ENCODE measurements at regions not wholly inside any gene's neighbourhood (a gene's known extent, or its start where the extent isn't known, plus 50 kb on each side); places are given as distances from the start of the nearest gene placed in this dataset.

DNA sequence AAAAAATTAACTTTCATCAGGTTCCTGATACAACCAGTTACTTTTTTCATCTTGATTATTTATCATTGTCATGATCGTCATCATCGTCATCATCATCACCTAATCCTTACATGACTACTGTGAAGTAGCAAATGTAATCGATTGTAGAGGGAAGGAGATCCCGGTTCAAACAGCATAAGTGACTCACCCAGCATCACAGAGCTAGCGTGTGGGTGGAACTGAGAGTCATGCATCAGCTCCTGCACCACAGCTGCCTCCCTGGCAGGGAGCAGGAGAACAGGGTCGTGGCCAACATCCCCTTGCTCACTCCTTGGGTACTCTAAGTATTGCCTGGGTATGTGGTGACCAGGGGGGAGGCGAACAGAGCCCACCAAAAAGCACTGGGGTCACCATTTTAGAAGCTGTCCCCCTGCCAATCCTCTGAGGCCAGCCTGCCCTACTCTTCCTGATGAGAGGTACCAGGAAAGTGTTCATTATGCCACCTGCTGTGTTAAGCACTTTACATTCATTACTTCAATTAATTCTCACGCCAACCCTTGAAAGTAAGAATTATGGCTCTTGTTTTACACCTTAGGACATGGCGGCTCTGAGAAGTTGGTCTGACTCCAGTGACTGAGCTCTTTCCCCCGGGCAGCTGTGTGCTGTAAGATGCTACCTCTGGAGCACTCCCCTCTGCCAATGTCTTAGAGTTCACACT is 425.2 kb downstream of the CD83 start:
- Histone ChIP-seq H3K9ac (ENCODE audit: extremely low read depth, insufficient read length, low read length) (no peak overlapping the region), H3K4me2 (ENCODE audit: insufficient read depth, insufficient read length, low read length) (no peak overlapping the region), H3K14ac (ENCODE audit: insufficient read depth, low read length) (no peak overlapping the region), H3K79me2 (ENCODE audit: insufficient read depth, low read length) (no peaks in the 10 kb centered on the region), H4K5ac (ENCODE audit: insufficient read length, low read depth, low read length) (no peak overlapping the region), H2AFZ (ENCODE audit: low read length) (no peak overlapping the region), H4K8ac (replicated peaks; ENCODE audit: insufficient read length, low read depth, low read length) (no peak overlapping the region), H3K18ac (ENCODE audit: insufficient read length, low read depth, low read length) (no peak overlapping the region), H3K4ac (ENCODE audit: low read depth, low read length) (no peak overlapping the region), H3K27me3 (ENCODE audit: insufficient read depth, low read length) (no peaks in the 10 kb centered on the region), H2BK5ac (ENCODE audit: insufficient read length, low read length) (no peak overlapping the region), H2AK5ac (ENCODE audit: insufficient read length, low read length) (no peak overlapping the region), H4K91ac (ENCODE audit: insufficient read length, low read depth, low read length) (no peak overlapping the region), H3K9me3 (ENCODE audit: control insufficient read depth, low read depth, low read length) (no peaks in the 10 kb centered on the region), H2BK20ac (ENCODE audit: low read depth, low read length, poor library complexity, severe bottlenecking) (no peak overlapping the region), H3K56ac (ENCODE audit: insufficient read length, low read depth, low read length) (no peak overlapping the region), H2BK120ac (ENCODE audit: low read depth, low read length, poor library complexity, severe bottlenecking) (no peak overlapping the region), H3K27ac (ENCODE audit: insufficient read length, low read depth, low read length) (no peak overlapping the region), H3K4me1 (ENCODE audit: insufficient read depth, low read length) (no peaks in the 10 kb centered on the region), H3K23me2 (ENCODE audit: insufficient read length, low read depth, low read length, poor library complexity, severe bottlenecking) (no peaks in the 10 kb centered on the region), H2BK15ac (ENCODE audit: low read depth, low read length) (no peak overlapping the region), H4K20me1 (ENCODE audit: control insufficient read depth, insufficient read depth, insufficient read length) (no peaks in the 10 kb centered on the region), H3K23ac (ENCODE audit: insufficient read length, low read depth, low read length) (no peak overlapping the region), H3T11ph (ENCODE audit: low read length) (no peak overlapping the region), H2BK12ac (ENCODE audit: insufficient read length, low read depth, low read length) (no peak overlapping the region), H3K79me1 (ENCODE audit: insufficient read depth, low read depth, low read length, poor library complexity, severe bottlenecking) (no peaks in the 10 kb centered on the region)
- Mint-ChIP-seq H3K27ac (no peak overlapping the region), H3K27me3 (ENCODE audit: low read depth) (peaks cover 3% of the 10 kb centered on the region; the same call in 1 of the 2 replicates), H3K36me3 (ENCODE audit: insufficient read depth in 1 of 3, low read depth in 3 of 3) (no peaks in the 10 kb centered on the region; a peak in 2 of 7 replicates), H3K9me3 (no peaks in the 10 kb centered on the region; a peak in 1 of 5 replicates), H3K4me3 (no peak overlapping the region), H3K4me1 (peaks cover 40 to 43% of the 10 kb centered on the region in 2 experiments)
- no peak for DNase-seq
- TF ChIP-seq, protein P1, sequence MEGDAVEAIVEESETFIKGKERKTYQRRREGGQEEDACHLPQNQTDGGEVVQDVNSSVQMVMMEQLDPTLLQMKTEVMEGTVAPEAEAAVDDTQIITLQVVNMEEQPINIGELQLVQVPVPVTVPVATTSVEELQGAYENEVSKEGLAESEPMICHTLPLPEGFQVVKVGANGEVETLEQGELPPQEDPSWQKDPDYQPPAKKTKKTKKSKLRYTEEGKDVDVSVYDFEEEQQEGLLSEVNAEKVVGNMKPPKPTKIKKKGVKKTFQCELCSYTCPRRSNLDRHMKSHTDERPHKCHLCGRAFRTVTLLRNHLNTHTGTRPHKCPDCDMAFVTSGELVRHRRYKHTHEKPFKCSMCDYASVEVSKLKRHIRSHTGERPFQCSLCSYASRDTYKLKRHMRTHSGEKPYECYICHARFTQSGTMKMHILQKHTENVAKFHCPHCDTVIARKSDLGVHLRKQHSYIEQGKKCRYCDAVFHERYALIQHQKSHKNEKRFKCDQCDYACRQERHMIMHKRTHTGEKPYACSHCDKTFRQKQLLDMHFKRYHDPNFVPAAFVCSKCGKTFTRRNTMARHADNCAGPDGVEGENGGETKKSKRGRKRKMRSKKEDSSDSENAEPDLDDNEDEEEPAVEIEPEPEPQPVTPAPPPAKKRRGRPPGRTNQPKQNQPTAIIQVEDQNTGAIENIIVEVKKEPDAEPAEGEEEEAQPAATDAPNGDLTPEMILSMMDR (conservative IDR thresholded peaks at IDR 0.05) = no peak
- no CpG with 5 or more reads among the region's 10 CpGs for WGBS (ENCODE audit: extremely low coverage, insufficient read length, low lambda C conversion rate)
